ENCODE measurements at regions not wholly inside any gene's neighbourhood (a gene's known extent, or its start where the extent isn't known, plus 50 kb on each side); places are given as distances from the start of the nearest gene placed in this dataset.
"Not testable (repeated sequence)": the region's sequence is repeated elsewhere in the genome, so short reads cannot be mapped to it uniquely, and the experiment has no call there.

DNA sequence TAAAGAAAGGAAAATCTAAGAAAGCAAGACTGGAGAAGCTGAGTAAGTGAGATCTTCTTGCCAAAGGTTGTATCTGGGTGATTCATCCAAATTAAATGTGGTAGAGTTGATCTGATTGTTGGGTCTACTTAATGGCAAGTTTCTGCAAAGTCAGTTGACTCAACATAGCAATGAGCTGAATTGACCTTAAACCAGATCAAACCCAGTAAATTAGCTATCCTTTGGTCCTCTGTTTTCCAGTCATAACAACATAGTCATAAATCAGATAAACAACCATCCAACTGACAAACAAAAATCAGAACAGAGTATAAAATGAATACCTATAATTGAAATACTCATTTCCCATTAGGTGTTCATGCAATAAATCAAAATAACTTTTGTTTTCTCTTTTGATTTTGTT lies 142.6 kb upstream of the CFAP20DC start:
- DNase-seq (ENCODE audit: low read depth in 2 of 2) = no peak

DNA sequence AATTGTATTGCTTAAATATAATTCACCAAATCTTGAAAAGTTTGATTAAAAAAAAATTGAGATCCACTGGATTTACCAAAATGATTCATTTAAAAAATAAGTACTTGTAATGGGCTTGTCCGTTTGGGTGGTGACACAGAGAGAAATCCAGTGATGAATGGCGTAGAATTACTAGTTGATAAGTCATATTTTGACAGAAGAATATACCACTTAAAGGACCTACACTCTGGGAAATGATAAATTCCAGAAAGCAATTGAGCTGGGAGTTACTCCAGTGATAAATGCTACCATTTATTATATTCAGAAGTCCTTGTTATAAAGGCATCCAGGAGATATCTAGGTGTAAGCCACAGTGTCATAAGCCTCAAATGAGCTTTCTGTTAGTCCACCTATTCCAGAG lies 141.8 kb upstream of the CFAP20DC start:
- DNase-seq (ENCODE audit: low read depth in 2 of 2) = no peak

DNA sequence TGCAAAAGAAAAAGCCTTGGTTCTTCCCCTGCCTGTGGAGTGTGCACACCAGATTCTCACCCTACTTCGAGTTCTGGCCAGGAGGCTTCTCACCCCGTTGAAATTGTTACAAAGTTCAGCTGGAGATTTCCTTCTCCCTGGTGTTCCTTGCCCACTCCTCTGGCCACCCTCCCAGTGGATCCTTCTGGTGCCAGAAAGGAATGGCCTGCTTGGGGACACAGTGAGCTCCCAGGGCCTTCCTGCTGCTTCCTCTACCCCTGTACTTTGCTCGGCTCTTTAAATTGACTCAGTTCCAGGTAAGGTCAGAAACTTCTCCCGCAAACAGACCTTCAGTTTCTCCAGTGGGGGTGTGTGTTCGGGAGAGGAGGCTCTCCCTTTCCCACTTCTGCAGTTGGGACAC lies 140.1 kb upstream of the CFAP20DC start:
- no peak for DNase-seq (ENCODE audit: low read depth in 2 of 2)

DNA sequence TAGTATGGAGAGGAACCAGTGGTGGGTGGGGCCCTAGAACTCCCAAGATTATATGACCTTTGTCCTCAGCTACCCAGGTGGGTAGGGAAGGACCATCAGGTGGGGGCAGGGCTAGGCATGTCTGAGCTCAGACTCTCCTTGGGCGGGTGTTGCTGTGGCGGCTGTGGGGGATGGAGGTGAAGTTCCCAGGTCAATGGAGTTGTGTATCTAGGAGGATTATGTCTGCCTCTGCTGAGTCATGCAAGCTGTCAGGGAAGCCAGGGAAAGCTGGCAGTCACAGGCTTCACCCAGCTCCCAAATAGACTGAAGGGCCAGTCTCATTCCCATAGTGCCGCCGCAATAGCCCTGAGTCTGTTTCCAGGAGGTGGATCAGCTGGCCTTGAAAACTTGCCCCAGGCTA lies 139.7 kb upstream of the CFAP20DC start:
- DNase-seq (ENCODE audit: low read depth in 2 of 2) = no peak

DNA sequence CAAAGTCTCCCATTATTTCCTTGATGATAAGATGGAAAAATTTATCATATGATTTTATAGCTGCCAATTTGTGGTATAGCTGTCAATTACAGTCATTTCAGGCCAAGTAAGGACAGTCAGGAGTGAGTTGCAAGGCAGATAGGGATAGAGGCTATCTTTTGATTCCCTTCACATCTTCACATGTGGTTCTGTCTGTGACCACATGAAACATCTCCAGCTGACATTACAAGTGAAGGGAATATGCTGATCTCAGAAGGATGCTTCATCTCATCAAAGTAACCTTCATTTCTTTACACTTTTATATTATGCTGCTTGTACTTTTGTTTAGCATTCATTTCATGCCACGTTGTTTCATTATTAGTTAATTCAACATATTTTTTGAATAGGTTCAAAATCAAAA lies 136.9 kb upstream of the CFAP20DC start:
- DNase-seq (ENCODE audit: low read depth in 2 of 2) = no peak

DNA sequence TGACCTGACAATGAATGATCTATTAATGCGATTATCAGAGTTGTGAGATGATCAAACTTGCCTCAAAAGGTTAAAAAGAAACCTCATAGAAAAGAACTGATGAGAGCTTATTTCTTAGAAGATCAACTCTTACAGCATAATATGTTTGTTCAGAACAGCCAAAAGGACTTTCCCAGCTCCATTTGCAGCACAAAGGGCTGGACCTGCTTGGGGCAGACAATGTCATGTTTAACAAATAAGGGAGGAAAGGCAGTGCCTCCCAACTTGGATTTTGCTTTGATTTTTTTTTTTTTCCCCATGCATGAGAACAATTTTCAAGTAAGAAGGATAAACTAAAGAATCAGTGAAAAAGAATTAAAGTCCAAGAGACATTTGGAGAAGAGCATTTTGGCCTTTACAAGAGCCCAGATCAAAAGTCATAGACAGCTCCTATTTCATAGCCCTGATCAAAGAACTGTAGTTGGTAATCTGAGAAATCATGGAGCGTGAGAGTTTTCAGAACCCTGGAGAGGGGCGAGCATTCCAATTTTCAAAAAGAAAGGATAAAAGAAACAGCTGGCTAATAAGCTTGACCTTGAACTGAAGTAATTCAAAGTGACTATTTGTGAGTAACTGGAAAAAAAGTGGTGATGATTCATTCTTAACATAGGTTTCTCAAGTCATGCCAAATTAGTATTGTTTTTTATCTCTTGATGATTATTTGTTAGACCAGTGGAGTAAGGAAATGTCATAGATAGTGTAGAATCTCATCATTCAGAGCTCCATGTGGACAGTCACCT lies 136.0 kb upstream of the CFAP20DC start:
- no peak for DNase-seq (ENCODE audit: low read depth in 2 of 2)

DNA sequence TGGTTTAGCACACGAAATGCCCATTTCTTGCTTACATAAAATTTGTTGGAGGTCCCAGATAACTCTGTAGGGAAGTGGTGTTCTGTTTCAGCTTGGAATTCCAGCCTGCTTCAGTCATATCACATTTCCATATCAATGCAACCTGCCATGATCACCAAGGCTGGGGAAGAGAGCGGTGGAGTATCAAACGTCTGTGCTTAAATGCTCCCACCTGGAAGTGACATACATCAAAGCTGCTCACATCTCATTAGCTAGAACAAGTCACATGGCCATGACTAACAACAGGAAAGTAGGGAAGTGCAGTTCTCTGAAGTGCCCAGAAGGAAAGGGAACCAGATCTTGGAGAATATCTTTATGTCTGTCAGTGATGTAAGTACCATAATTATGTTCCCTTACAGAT lies 130.2 kb upstream of the CFAP20DC start:
- DNase-seq (ENCODE audit: low read depth in 2 of 2) = no peak

DNA sequence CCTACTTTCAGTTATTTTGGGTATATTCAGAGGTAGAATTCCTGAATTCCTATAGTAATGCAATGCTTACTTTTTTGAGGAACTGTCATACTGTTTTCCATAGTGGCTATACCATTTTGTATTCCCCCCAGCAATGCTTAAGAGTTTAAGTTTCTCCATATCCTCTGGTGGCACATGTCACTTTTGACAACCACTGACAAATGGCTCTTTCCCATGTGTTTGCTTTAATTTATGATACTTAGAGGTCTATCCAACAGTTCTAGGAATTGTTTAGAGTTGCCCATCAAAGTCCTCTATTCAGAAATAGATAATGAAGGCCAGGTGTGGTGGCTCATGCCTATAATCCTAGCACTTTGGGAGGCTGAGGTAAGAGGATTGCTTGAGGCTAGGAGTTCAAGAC lies 128.9 kb upstream of the CFAP20DC start:
- no peak for DNase-seq (ENCODE audit: low read depth in 2 of 2)

DNA sequence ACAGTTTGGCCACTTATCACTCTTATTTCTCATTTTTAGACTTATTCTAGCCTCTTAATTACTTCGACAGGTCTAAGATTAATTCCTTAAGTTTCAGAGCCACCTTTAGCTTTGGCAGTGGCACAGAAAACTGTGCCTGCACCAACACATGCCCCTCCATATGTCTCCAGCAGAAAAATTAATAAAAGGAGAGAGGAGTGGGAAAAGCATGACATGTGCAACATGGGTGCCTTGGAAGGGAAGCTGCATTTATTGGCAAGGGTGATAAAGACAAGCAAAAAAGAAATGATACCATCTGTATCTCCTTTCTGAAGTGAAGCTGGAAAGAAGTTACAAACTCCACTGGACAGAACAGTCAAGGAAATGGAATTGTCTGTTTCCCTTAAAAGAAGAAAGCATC lies 121.7 kb upstream of the CFAP20DC start:
- DNase-seq (ENCODE audit: low read depth in 2 of 2) = no peak

DNA sequence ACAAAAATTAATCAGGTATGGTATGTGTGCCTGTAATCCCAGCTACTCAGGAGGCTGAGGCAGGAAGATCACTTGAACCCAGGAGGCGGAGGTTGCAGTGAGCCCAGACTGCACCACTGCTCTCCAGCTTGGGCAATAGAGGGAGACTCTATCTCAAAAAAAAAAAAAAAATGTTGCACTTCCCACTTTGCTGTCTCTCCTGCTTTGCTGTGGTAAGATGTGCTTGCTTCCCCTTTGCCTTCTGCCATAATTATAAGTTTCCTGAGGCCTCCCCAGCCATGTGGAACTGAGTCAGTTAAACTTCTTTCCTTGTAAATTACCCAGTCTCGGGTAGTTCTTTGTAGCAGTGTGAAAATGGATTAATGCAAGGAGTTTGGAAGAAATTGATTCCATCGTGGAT lies 120.3 kb upstream of the CFAP20DC start:
- DNase-seq (ENCODE audit: low read depth in 2 of 2) = not testable (repeated sequence)

DNA sequence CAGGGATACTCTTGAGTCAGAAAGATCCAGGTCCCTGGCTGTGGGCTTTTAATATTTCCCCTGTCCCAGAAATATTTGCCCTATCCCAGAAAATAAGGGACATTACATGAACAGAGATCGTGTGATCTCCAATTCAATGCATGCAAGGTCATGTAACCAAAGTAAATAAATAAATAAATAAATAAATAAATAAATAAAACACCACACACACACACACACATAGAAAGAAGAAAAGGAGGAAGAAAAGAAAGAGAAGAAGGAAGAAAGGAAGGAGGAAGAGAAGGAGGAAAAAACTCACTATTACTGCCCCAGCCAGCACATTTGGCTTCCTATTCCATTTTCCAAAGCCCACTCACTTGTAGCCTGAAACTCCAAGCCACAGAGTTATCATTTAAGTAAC lies 117.9 kb upstream of the CFAP20DC start:
- DNase-seq (ENCODE audit: low read depth in 2 of 2) = no peak

DNA sequence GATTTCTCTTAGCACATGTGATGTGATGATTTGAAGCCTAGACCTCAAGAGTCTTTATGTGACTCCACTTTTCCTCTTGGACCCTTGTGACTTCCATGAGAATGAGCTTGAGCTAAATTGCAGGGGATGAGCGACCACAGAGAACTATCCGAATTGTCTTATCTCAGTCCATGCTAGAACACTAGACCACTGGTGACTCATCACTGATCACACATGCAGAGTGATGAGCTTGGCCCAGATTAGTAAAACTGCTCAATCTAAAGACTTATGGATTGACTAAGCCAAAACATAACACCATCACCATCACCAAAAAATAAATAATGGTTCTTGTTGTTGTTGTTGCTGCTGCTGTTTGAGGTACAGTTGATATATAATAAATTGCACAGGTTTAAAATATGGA lies 114.1 kb upstream of the CFAP20DC start:
- no peak for DNase-seq (ENCODE audit: low read depth in 2 of 2)

DNA sequence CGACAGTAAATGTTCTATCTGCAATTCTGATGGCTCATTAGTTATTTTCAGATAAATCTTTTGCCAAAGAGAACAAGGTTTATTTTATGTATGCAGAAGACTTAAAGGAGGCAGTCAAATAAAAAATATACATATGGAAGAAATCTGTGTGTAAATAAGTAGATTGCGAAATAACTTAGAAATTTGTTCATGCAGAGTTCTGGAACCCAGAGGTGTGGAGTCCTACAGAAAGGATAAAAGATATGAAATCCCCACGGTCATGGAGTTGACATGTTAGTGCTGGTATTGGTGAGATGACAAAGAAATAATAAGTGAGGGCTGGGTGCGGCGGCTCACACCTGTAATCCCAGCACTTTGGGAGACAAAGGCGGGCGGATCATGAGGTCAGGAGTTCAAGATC lies 111.2 kb upstream of the CFAP20DC start:
- no peak for DNase-seq (ENCODE audit: low read depth in 2 of 2)

DNA sequence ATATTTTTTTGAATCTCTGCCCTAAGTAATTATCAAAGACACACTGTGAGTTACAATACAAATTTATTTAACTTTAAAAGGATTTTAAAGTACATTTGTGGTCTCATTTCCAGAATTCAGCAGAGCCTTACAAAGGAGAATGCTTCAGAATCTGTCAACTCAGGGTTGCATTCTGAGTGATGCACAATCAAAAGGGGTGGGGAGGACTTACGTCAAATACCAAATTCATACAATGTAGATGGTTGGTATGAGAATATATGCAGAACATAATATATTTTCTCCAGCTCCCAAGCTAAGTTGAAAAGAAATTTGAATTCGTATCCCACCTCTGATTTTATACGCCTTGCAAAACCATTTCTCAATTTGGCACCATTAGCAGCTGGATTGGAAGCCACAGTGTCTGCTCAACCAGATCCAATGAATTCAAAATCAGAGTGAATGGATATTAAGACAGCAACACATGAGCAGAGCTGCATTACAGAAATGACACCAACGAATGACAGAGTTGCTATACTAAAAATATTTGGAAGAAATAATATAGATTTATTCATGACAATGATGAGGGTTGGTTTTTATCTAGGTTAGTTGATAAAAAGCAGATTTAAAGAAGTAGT lies 110.4 kb upstream of the CFAP20DC start:
- DNase-seq (ENCODE audit: low read depth in 2 of 2) = no peak

DNA sequence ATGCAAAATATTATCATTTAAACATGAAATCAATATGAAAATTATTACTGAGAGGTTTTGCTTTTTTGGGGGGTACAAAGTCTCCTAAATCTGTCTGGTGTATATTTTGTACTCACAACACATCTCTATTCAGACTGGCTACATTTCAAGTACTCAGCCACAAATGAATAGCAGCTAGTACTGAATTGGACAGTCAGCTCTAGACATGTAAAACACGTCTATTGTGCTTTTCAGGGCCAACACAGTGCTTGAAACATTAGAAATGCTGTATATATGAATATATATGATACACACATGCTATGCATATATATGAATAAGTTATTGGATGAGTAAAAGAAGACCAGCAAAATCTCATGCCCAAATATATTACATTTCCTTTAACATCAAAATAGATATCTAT lies 103.8 kb upstream of the CFAP20DC start:
- DNase-seq (ENCODE audit: low read depth in 2 of 2) = no peak

DNA sequence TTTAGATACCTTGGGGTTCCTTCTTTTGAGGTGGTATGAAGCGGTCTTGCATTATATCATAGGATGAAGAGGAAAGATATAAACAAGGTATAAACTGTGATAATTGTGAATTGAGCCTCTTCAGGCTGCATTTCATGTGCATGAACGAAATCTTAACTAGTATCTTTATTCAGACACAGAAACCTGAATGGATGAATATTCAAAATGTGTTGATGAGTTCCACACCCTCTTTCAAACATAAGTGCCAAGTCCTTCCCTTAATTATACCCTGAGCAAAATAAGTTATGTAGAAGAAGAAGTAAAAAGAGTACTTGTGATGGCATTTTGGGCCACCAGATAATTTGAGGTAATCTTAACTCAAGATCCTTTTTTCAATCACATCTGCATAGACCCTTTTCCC lies 103.1 kb upstream of the CFAP20DC start:
- no peak for DNase-seq (ENCODE audit: low read depth in 2 of 2)

DNA sequence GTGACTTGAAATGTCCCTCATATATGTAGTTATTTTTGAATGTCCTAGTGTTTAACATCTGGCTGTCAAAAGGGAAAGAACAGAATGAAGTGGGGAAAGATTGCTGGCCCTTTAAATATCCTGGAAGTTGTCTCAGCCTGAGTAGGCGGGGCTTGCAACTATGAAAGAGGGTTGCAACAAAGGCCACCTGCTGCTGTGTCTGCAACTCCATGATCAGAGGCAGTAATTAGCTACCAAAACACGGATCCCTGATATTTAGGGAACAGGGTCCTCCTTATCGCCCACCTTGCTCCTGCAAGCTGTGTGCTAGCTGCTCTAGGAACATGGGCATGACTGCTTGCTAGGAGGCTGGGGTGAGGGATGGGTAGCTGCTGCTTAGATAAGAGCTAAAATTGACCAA lies 100.2 kb upstream of the CFAP20DC start:
- DNase-seq (ENCODE audit: low read depth in 2 of 2) = no peak

DNA sequence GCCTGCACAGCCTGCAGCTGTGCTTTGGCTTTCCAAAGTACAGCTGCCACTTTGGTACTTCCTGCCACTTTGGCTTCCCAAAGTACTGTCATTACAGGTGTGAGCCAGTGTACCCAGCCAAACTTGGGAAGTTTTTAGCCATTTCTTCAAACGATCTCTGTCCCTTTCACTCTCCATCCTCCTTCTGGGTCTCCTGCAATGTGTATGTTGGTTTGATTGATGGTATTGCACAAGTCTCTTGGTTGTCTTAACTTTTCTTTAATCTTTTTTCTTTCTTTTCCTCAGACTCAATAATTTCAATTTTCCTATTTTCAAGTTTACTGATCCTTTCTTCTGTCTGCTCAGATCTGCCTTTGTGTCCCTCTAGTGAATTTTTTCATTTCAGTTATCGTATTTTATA lies 99.3 kb upstream of the CFAP20DC start:
- no peak for DNase-seq (ENCODE audit: low read depth in 2 of 2)

DNA sequence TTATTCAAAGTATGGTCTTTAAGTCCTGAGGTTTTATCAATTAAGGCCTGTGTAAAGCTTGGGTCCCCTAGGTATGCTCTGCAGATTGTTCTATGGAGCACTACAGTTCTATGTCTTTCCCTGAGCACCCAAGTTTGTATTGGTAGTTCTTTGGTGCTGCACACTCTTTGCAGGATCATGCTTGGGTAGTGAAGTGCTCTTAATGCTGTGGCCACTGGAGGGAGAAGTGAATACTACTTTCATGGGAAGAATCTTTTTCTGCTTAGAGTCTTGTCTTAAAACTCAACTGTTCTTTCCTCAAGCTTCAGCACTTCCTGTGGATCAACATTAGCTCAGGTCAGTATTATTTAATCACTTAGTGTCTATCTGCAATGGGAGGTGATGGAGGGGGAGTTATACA lies 93.6 kb upstream of the CFAP20DC start:
- no peak for DNase-seq (ENCODE audit: low read depth in 2 of 2)

DNA sequence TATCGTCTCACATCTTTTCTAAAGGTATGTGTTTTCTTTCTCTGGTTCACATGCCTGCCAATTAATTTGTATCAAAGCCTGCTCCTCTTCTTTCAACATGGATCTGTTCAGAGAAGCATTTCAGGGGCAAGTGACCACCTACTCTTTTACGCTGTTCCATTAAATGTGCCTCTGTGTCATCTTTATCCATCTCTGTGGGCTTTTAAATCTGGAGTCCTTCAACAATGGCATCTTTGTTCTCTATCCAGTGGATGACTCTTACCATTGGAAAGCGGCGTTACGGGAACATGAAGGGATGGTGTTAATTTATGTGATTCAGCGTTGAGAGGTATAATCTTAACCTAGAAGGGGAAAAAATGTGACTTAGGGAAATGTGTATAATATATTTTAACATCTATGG lies 92.7 kb upstream of the CFAP20DC start:
- no peak for DNase-seq (ENCODE audit: low read depth in 2 of 2)

DNA sequence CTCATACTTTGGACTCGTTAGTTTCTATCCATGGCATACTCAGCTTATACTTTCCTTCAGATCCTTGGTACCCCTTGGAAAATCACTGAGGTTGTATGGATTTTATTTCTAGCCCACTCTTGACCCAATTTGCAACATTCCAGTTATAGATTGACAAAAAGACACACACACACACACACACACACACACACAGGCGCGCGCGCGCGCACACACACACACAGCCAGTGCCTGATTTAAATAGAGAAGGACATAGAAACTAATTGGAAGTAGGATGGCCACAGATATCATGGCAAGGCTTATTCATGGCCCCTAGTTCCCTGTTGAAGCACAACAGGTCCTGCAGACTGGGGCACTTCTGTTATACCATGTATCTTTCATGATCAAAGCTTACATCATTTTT lies 89.1 kb upstream of the CFAP20DC start:
- no peak for DNase-seq (ENCODE audit: low read depth in 2 of 2)

DNA sequence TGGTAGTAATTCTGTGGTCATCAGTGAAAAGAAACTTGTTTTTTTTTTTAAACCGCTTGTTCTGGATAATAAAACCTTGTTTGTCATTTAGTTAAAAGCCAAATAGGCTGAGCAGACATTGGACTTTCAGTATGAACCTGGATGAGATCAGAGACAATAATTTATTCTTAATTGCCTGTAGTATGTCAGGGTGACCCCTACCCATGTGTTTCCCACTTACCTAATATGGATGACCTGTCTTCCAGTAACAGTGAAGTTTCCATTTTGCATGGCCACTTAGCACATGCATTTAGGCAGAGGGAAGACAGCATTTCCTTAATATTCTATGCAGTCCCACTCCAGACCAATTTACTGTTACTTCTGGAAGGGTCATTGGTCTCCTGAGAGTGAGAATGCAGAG lies 87.6 kb upstream of the CFAP20DC start:
- no peak for DNase-seq (ENCODE audit: low read depth in 2 of 2)

DNA sequence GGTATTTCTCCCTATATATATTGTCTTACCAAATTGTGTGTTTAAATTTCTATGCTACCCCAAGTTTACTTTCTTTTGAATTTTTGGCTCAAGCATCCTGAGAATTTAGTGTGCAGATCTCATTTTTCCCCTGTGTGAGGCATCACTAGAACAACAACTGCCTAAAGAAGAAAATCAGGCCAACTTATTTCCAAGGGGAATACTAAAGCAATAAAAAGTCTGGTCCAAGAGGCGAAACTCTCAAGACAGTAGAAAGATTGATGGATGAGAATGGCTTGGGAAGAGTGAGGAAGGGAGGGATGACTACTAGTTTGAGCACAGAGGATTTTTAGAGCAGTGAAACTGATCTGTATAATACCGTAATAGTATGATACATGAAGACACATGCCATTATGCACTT lies 86.3 kb upstream of the CFAP20DC start:
- no peak for DNase-seq (ENCODE audit: low read depth in 2 of 2)

DNA sequence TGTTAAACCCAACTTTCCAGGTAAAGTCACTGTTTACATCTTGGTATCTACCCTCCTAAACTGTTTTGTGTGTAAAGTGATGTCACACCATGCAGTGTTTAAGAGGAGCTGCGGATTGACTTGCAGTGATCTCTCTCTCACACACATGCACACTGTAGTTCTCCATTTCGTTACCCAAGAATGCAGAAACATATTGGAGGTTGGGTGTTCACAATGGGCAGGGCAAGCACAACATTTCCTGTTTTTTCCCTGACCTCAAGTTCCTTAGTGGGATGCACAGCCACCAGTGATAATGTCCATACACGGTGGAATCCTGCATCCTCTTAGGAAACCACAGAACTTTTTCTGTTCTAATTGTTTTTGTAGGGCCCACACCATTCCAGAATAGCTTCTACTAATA lies 85.3 kb upstream of the CFAP20DC start:
- DNase-seq (ENCODE audit: low read depth in 2 of 2) = no peak

Data from stimulated activated CD8-positive, alpha-beta memory T cell treated with anti-CD3 and anti-CD28 coated beads, Interleukin-7, amount 100 ng/mL, for 1 hour (primary cell).